H9 (cell line): ENCODE measurements at regions not wholly inside any gene's neighbourhood (a gene's known extent, or its start where the extent isn't known, plus 50 kb on each side); places are given as distances from the start of the nearest gene placed in this dataset.

ENCODE experiments used
- DNase-seq: peaks from one replicate; pipeline ENCODE4 v3.0.0-alpha.2; 2017
- H2AFZ ChIP-seq: one replicate; pipeline ENCODE4 v1.6.1; 2013; ENCODE audit warnings: mild to moderate bottlenecking, low read length, control low read depth, moderate library complexity
- H2AK5ac ChIP-seq: 2 replicates; pipeline ENCODE4 v1.6.1; 2013; ENCODE audit warnings: low read length, control low read depth, mixed read lengths; ENCODE audit not compliant: insufficient read length
- H2BK120ac ChIP-seq: one replicate; pipeline ENCODE4 v1.6.1; 2013; ENCODE audit warnings: low read depth, mild to moderate bottlenecking, low read length, control low read depth, inconsistent platforms; ENCODE audit not compliant: poor library complexity, severe bottlenecking
- H2BK12ac ChIP-seq: 2 replicates; pipeline ENCODE4 v1.6.1; 2013; ENCODE audit warnings: low read length, control low read depth, mixed read lengths, low read depth; ENCODE audit not compliant: insufficient read length
- H2BK15ac ChIP-seq: 2 replicates; pipeline ENCODE4 v1.6.1; 2013; ENCODE audit warnings: low read depth, low read length, control low read depth
- H2BK20ac ChIP-seq: one replicate; pipeline ENCODE4 v1.6.1; 2013; ENCODE audit warnings: low read depth, mild to moderate bottlenecking, low read length, control low read depth, inconsistent platforms; ENCODE audit not compliant: poor library complexity, severe bottlenecking
- H2BK5ac ChIP-seq: 2 replicates; pipeline ENCODE4 v1.6.1; 2013; ENCODE audit warnings: low read length, control low read depth, mixed read lengths; ENCODE audit not compliant: insufficient read length
- H3K14ac ChIP-seq: 2 replicates; pipeline ENCODE4 v1.6.1; 2013; ENCODE audit warnings: low read length, control low read depth; ENCODE audit not compliant: insufficient read depth
- H3K18ac ChIP-seq: 2 replicates; pipeline ENCODE4 v1.6.1; 2013; ENCODE audit warnings: low read depth, mild to moderate bottlenecking, mixed read lengths, low read length, control low read depth; ENCODE audit not compliant: insufficient read length
- H3K23ac ChIP-seq: 2 replicates; pipeline ENCODE4 v1.6.1; 2013; ENCODE audit warnings: low read length, control low read depth, mixed read lengths, low read depth; ENCODE audit not compliant: insufficient read length
- H3K23me2 ChIP-seq: 2 replicates; pipeline ENCODE4 v1.6.1; 2013; ENCODE audit warnings: low read depth, mild to moderate bottlenecking, mixed read lengths, low read length, control low read depth; ENCODE audit not compliant: insufficient read length, poor library complexity, severe bottlenecking
- H3K27ac ChIP-seq: 2 replicates; pipeline ENCODE4 v1.5.1; 2013; ENCODE audit warnings: low read length, control low read depth, mixed read lengths, low read depth; ENCODE audit not compliant: insufficient read length
- H3K27me3 ChIP-seq: 2 replicates; pipeline ENCODE4 v1.6.1; 2013; ENCODE audit warnings: low read length, control low read depth, inconsistent platforms; ENCODE audit not compliant: insufficient read depth
- H3K4ac ChIP-seq: 2 replicates; pipeline ENCODE4 v1.6.1; 2013; ENCODE audit warnings: low read depth, mild to moderate bottlenecking, control low read depth, inconsistent platforms, low read length, moderate library complexity
- H3K4me1 ChIP-seq: 2 replicates; pipeline ENCODE4 v1.6.1; 2013; ENCODE audit warnings: low read length, control low read depth, inconsistent platforms; ENCODE audit not compliant: insufficient read depth
- H3K4me2 ChIP-seq: 2 replicates; pipeline ENCODE4 v1.6.1; 2013; ENCODE audit warnings: low read length, control low read depth, mixed read lengths; ENCODE audit not compliant: insufficient read length, insufficient read depth
- H3K56ac ChIP-seq: 2 replicates; pipeline ENCODE4 v1.6.1; 2013; ENCODE audit warnings: low read depth, mild to moderate bottlenecking, mixed read lengths, low read length, control low read depth; ENCODE audit not compliant: insufficient read length
- H3K79me1 ChIP-seq: 2 replicates; pipeline ENCODE4 v1.6.1; 2013; ENCODE audit warnings: low read depth, mild to moderate bottlenecking, moderate library complexity, low read length, control low read depth, inconsistent platforms; ENCODE audit not compliant: insufficient read depth, poor library complexity, severe bottlenecking
- H3K79me2 ChIP-seq: 2 replicates; pipeline ENCODE4 v1.6.1; 2013; ENCODE audit warnings: low read length, control low read depth, inconsistent platforms; ENCODE audit not compliant: insufficient read depth
- H3K9ac ChIP-seq: 2 replicates; pipeline ENCODE4 v1.6.1; 2013; ENCODE audit warnings: low read length, control low read depth, mixed read lengths; ENCODE audit not compliant: insufficient read length; ENCODE audit errors: extremely low read depth
- H3K9me3 ChIP-seq: one replicate; pipeline ENCODE4 v1.6.1; 2013; ENCODE audit warnings: low read depth, low read length, inconsistent platforms; ENCODE audit not compliant: control insufficient read depth
- H3T11ph ChIP-seq: one replicate; pipeline ENCODE4 v1.6.1; 2013; ENCODE audit warnings: mild to moderate bottlenecking, low read length, control low read depth, inconsistent platforms
- H4K20me1 ChIP-seq: one replicate; pipeline ENCODE4 v1.6.1; 2013; ENCODE audit not compliant: control insufficient read depth, insufficient read length, insufficient read depth
- H4K5ac ChIP-seq: 2 replicates; pipeline ENCODE4 v1.6.1; 2013; ENCODE audit warnings: low read depth, mild to moderate bottlenecking, mixed read lengths, low read length, control low read depth; ENCODE audit not compliant: insufficient read length
- H4K8ac ChIP-seq: replicated peaks from 2 replicates; pipeline ENCODE4 v1.6.1; 2013; ENCODE audit warnings: low read length, control low read depth, mixed read lengths, low read depth; ENCODE audit not compliant: insufficient read length
- H4K91ac ChIP-seq: 2 replicates; pipeline ENCODE4 v1.6.1; 2013; ENCODE audit warnings: low read depth, mild to moderate bottlenecking, moderate library complexity, mixed read lengths, low read length, control low read depth; ENCODE audit not compliant: insufficient read length
- H3K27ac Mint-ChIP-seq, 3 experiments: 2 replicates in 2 of 3; 3 replicates in 1 of 3; pipeline ENCODE4 v1.8.0; 2020 to 2021; ENCODE audit warnings: mixed read lengths in 3 of 3, mild to moderate bottlenecking in 1 of 3, moderate library complexity in 1 of 3
- H3K27me3 Mint-ChIP-seq: 2 replicates; pipeline ENCODE4 v1.8.0; 2021; ENCODE audit warnings: low read depth, mild to moderate bottlenecking, moderate library complexity, mixed read lengths
- H3K36me3 Mint-ChIP-seq, 3 experiments: 2 replicates in 2 of 3; 3 replicates in 1 of 3; pipeline ENCODE4 v1.8.0; 2020 to 2021; ENCODE audit warnings: low read depth in 3 of 3, mixed read lengths in 3 of 3; ENCODE audit not compliant: insufficient read depth in 1 of 3
- H3K4me1 Mint-ChIP-seq, 2 experiments: 2 replicates each; pipeline ENCODE4 v1.8.0; 2020; ENCODE audit warnings: mixed read lengths in 2 of 2
- H3K4me3 Mint-ChIP-seq, 2 experiments: 2 replicates in 1 of 2; 3 replicates in 1 of 2; pipeline ENCODE4 v1.8.0; 2020 to 2021; ENCODE audit warnings: mild to moderate bottlenecking in 2 of 2, mixed read lengths in 2 of 2, moderate library complexity in 1 of 2
- H3K9me3 Mint-ChIP-seq, 2 experiments: 2 replicates in 1 of 2; 3 replicates in 1 of 2; pipeline ENCODE4 v1.8.0; 2020; ENCODE audit warnings: mild to moderate bottlenecking in 2 of 2, mixed read lengths in 2 of 2, moderate library complexity in 1 of 2
- CTCF ChIP-seq: fragments of 200-600 bp; sonication (generic); conservative IDR thresholded peaks from 3 replicates; pipeline ENCODE4 v1.8.0; 2021; ENCODE audit warnings: antibody characterized with exemption, mild to moderate bottlenecking
- WGBS: extraction: QIAGEN DNeasy Blood & Tissue Kit; methylation state at CpG from one replicate; pipeline ENCODE4 v1.1.7; 2013; ENCODE audit warnings: missing lambda C conversion rate, low lambda C conversion rate, mixed read lengths; ENCODE audit not compliant: insufficient read length; ENCODE audit errors: extremely low coverage; 5-methylcytosine and 5-hydroxymethylcytosine counted together

- H3K4me1 ChIP-seq = no peaks in the 10 kb centered on the region
- Mint-ChIP-seq H3K9me3 (no peaks in the 10 kb centered on the region), H3K27me3 (no peaks in the 10 kb centered on the region; the same call in 1 of the 2 replicates), H3K36me3 (no peaks in the 10 kb centered on the region), H3K4me1 (peaks cover 6 to 8% of the 10 kb centered on the region in 2 experiments), H3K27ac (no peak overlapping the region), H3K4me3 (no peak overlapping the region)
- no peak overlapping the region for H2BK5ac ChIP-seq
- no peaks in the 10 kb centered on the region for H3K23me2 ChIP-seq
- H4K20me1 ChIP-seq = no peaks in the 10 kb centered on the region
- H2BK120ac ChIP-seq = no peak overlapping the region
- H3K27me3 ChIP-seq = no peaks in the 10 kb centered on the region
- H2BK20ac ChIP-seq = no peak overlapping the region
- H3T11ph ChIP-seq = no peak overlapping the region
- no peak for TF ChIP-seq CTCF
- no peak overlapping the region for H2AFZ ChIP-seq
- no peak overlapping the region for H3K18ac ChIP-seq
- no peak overlapping the region for H4K5ac ChIP-seq
- H3K27ac ChIP-seq = no peak overlapping the region
- DNase-seq = no peak
- no peaks in the 10 kb centered on the region for H3K9me3 ChIP-seq
- H3K79me1 ChIP-seq = no peaks in the 10 kb centered on the region
- no peak overlapping the region for H3K4me2 ChIP-seq
- no peak overlapping the region for H2AK5ac ChIP-seq
- no peak overlapping the region for H3K56ac ChIP-seq
- no peak overlapping the region for H4K8ac ChIP-seq
- WGBS = no CpG with 5 or more reads among the region's 1 CpG
- no peak overlapping the region for H3K9ac ChIP-seq
- no peak overlapping the region for H4K91ac ChIP-seq
- H3K23ac ChIP-seq = no peak overlapping the region
- no peak overlapping the region for H3K4ac ChIP-seq
- no peak overlapping the region for H3K14ac ChIP-seq
- H2BK12ac ChIP-seq = no peak overlapping the region
- H2BK15ac ChIP-seq = no peak overlapping the region
- H3K79me2 ChIP-seq = no peaks in the 10 kb centered on the region; the same call in 1 of the 2 replicates
These were observed 211.4 kb downstream of the HACE1 start for GRCh38 chr6:104648347-104648746.
